Muscle layer of duodenum (tissue), 2 donors: ENCODE measurements at regions not wholly inside any gene's neighbourhood (a gene's known extent, or its start where the extent isn't known, plus 50 kb on each side); places are given as distances from the start of the nearest gene placed in this dataset.
"Not testable (repeated sequence)": the region's sequence is repeated elsewhere in the genome, so short reads cannot be mapped to it uniquely, and the experiment has no call there.

Experiments
- H3K27ac ChIP-seq: one replicate; pipeline ENCODE4 v1.7.0; 2013; ENCODE audit warnings: mild to moderate bottlenecking, low read length
- H3K27me3 ChIP-seq: one replicate; pipeline ENCODE4 v1.7.0; 2013; ENCODE audit warnings: low read depth, mild to moderate bottlenecking, control low read depth, low read length
- H3K36me3 ChIP-seq, 2 donors: one replicate each; pipeline ENCODE4 v1.7.0; 2013; ENCODE audit warnings: low read length in 2 of 2, control low read depth in 1 of 2, mild to moderate bottlenecking in 1 of 2; ENCODE audit not compliant: insufficient read depth in 2 of 2, control insufficient read depth in 1 of 2
- H3K4me1 ChIP-seq, 2 donors: one replicate each; pipeline ENCODE4 v1.7.0; 2013; ENCODE audit warnings: low read length in 2 of 2, mild to moderate bottlenecking in 2 of 2, control low read depth in 1 of 2, moderate library complexity in 1 of 2; ENCODE audit not compliant: insufficient read depth in 2 of 2, control insufficient read depth in 1 of 2
- H3K4me3 ChIP-seq, 2 donors: one replicate each; pipeline ENCODE4 v1.7.0; 2013; ENCODE audit warnings: low read length in 2 of 2, low read depth in 1 of 2, mild to moderate bottlenecking in 1 of 2
- H3K9me3 ChIP-seq, 2 donors: one replicate each; pipeline ENCODE4 v1.7.0; 2013; ENCODE audit warnings: low read length in 2 of 2, control low read depth in 1 of 2, mild to moderate bottlenecking in 1 of 2; ENCODE audit not compliant: control insufficient read depth in 1 of 2
- donor health status: healthy.

DNA sequence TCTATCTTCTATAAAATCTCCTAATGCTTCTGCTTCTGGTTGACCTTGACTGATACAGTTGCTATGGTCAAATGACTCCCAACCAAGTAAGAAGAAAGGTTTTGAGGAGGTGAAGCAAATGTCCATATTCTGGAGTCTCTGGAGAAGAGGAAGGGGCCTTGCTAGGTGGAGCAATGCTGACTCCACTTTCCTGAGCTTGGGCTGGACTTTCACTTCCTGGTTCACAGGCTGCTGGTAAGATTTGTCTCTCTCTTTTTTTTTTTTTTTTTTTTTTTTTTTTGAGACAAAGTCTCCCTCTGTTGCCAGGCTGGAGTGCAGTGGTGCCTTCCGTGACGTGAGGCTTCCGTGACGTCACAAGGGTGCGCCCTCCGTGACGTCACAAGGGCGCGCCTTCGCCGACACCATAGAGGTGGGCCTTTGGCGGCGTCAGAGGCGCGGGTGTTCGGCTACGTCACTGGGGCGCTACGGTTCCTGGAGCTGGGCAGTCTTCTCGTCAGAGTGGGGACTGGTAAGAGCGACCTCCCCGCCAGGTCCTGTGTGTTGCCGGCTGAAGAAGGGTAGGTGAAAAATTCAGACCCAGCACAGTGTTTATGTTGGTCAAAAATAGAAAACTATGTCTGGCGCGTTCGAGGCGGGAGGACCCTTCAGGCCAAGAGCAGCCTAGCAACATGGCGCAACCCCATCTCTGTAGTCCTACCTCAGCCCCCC, 93.7 kb upstream of the METTL14 start:
- H3K36me3 ChIP-seq, H3K27me3 ChIP-seq, H3K9me3 ChIP-seq, H3K4me1 ChIP-seq: not testable (repeated sequence)
- peak overlapping the region; percentile 61 to 63 for H3K4me3 ChIP-seq
- H3K27ac ChIP-seq, result peak overlapping the region; percentile 79

GRCh38 chr4:118592289-118592688, 92.9 kb upstream of the METTL14 start:
- Histone ChIP-seq H3K27ac (peak overlapping the region; percentile 45), H3K4me3 (peak overlapping the region in 1 of 2 donors; percentile 61)
- not testable (repeated sequence) for H3K27me3 ChIP-seq, H3K36me3 ChIP-seq, H3K4me1 ChIP-seq, H3K9me3 ChIP-seq

- not testable (repeated sequence) for H3K4me3 ChIP-seq, H3K9me3 ChIP-seq, H3K36me3 ChIP-seq, H3K27me3 ChIP-seq, H3K4me1 ChIP-seq, H3K27ac ChIP-seq
Measured at GRCh38 chr4:118595883-118596282, 89.3 kb upstream of the METTL14 start.

DNA sequence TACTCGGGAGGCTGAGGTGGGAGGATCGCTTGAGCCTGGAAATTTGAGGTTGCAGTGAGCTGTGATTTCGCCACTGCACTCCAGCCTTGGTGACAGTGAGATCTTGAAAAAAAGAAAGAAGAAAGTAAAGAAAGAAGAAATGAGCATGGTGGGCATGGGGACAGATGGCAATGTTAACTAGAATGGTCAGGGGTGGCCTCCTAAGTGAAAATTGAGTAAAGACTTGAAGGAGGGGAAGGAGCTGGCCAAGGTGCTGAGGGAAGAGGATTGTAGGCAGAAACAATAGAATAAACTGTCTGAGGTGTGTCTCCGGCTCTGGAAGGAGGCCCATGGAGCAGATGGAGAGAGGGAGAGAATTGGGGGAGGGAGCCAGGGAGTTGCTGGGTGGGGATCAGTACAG, 60.1 kb upstream of the METTL14 start:
- H3K4me1 ChIP-seq, H3K27me3 ChIP-seq, H3K36me3 ChIP-seq, H3K27ac ChIP-seq, H3K4me3 ChIP-seq, H3K9me3 ChIP-seq: not testable (repeated sequence)

DNA sequence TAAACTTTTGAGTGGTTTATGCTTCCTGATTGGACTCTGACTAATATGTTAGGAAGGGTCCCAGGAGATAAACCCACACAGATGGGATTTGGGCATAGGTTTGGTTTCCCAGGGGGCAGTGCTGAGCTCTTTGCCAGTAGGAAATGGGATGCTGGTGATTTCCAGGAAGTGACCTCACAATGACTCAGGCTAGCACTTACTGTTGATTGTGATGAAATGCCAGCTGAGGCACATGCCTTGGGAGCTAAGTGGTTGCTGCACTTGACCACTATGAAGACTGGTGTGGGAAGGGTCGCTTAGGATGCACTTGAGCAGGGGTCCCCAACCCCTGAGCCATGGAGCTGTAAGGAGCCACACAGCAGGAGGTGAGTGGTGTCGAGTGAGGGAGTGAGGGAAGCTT, 55.5 kb upstream of the METTL14 start:
- H3K36me3 ChIP-seq, result peaks cover 0 to 12% of the 10 kb centered on the region in 2 donors
- not testable (repeated sequence) for H3K27me3 ChIP-seq, H3K4me3 ChIP-seq, H3K27ac ChIP-seq, H3K9me3 ChIP-seq, H3K4me1 ChIP-seq

DNA sequence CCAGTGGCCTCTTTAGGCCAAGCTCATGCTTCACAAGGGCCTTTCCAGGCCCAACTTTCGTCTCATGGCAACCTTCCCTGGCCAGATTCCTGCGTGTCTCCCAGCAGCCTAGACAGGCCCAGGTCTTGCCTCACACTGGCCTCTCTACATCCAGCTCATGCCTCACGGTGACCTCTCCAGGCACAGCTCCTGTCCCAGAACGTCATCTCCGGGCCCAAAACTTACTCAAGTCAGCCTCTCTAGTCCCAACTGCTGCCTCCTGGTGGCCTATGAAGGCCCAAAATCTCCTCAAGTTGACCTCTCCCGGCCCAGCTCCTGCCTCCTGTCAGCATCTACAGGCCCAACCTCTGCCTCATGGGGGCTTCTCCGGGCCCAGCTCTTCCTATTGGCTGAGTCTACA, 54.3 kb upstream of the METTL14 start:
- not testable (repeated sequence) for H3K4me3 ChIP-seq, H3K27ac ChIP-seq, H3K9me3 ChIP-seq, H3K27me3 ChIP-seq, H3K4me1 ChIP-seq
- H3K36me3 ChIP-seq, result peaks cover 0 to 12% of the 10 kb centered on the region in 2 donors

GRCh38 chr4:118631321-118632050, 53.7 kb upstream of the METTL14 start:
- not testable (repeated sequence) for H3K27me3 ChIP-seq, H3K4me3 ChIP-seq, H3K9me3 ChIP-seq, H3K27ac ChIP-seq, H3K4me1 ChIP-seq
- peaks cover 0 to 12% of the 10 kb centered on the region in 2 donors for H3K36me3 ChIP-seq

- H3K9me3 ChIP-seq, H3K4me1 ChIP-seq, H3K27ac ChIP-seq, H3K4me3 ChIP-seq, H3K27me3 ChIP-seq: not testable (repeated sequence)
- peaks cover 0 to 12% of the 10 kb centered on the region in 2 donors for H3K36me3 ChIP-seq
Measured at GRCh38 chr4:118633476-118633875, 51.7 kb upstream of the METTL14 start.

DNA sequence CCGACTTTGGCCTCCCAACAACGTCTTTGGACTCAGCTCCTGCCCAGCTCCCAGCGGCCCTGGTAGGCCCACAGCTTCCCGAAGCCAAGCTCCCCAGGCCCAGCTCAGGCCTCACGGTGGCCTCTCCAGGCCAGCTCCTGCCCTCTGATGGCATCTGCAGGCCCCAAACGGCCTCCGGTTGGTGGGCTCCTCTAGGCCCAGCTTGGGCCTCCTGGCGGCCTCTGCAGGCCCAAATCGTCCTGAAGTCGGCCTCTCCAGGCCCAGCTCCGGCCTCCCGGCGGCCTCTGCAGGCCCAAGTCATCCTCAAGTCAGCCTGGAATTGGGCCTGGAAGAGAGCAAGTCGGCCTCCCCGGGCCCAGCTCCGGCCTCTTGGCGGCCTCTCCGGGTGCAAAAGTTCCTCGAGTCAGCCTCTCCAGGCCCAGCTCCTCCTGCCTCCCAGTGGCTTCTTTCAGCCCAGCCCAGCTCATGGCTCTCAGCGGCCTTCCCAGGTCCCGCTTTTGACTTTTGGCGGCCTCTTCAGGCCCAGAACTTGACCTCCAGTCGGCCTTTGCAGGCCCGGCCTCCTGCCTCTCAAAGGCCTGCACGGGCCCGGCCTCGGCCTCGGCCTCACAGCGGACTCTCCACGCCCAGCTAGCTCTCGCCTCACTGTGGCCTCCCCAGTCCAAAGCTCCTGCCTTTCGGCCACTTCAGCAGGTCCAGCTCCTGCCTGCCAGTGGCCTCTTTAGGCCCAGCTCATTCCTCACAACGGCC, 50.9 kb upstream of the METTL14 start:
- not testable (repeated sequence) for H3K4me3 ChIP-seq, H3K27me3 ChIP-seq, H3K4me1 ChIP-seq, H3K27ac ChIP-seq, H3K9me3 ChIP-seq
- H3K36me3 ChIP-seq, result peaks cover 0 to 12% of the 10 kb centered on the region in 2 donors
